GM19035 (cell line): ENCODE measurements at regions not wholly inside any gene's neighbourhood (a gene's known extent, or its start where the extent isn't known, plus 50 kb on each side); places are given as distances from the start of the nearest gene placed in this dataset.
"Not testable (repeated sequence)": the region's sequence is repeated elsewhere in the genome, so short reads cannot be mapped to it uniquely, and the experiment has no call there.

Source experiments
- ATAC-seq: cut with Tn5 transposase; IDR thresholded peaks from one replicate; pipeline ENCODE4 v1.9.1; 2021; ENCODE audit not compliant: unreplicated experiment

GRCh38 chr9:115766370-115766955, 387.1 kb upstream of the PAPPA start:
- no peak for ATAC-seq

GRCh38 chr9:115770521-115770920, 383.1 kb upstream of the PAPPA start:
- ATAC-seq: no peak

- no peak for ATAC-seq
Measured at GRCh38 chr9:115775659-115776058, 377.9 kb upstream of the PAPPA start.

GRCh38 chr9:115777610-115778009, 376.0 kb upstream of the PAPPA start:
- no peak for ATAC-seq

GRCh38 chr9:115781070-115781736, 372.4 kb upstream of the PAPPA start:
- no peak for ATAC-seq

- no peak for ATAC-seq
Measured at GRCh38 chr9:115786321-115786720, 367.3 kb upstream of the PAPPA start.

- ATAC-seq: no peak
Measured at GRCh38 chr9:115790520-115790919, 363.1 kb upstream of the PAPPA start.

- ATAC-seq: no peak
Measured at GRCh38 chr9:115794921-115795475, 358.6 kb upstream of the PAPPA start.

GRCh38 chr9:115799734-115800133, 353.9 kb upstream of the PAPPA start:
- no peak for ATAC-seq

- no peak for ATAC-seq
Measured at GRCh38 chr9:115804206-115804605, 349.4 kb upstream of the PAPPA start.

GRCh38 chr9:115808108-115808507, 345.5 kb upstream of the PAPPA start:
- ATAC-seq: no peak

GRCh38 chr9:115808695-115809094, 344.9 kb upstream of the PAPPA start:
- no peak for ATAC-seq

GRCh38 chr9:115810166-115810565, 343.4 kb upstream of the PAPPA start:
- ATAC-seq: no peak

GRCh38 chr9:115814081-115814480, 339.5 kb upstream of the PAPPA start:
- ATAC-seq: no peak

- ATAC-seq: no peak
Measured at GRCh38 chr9:115815786-115816185, 337.8 kb upstream of the PAPPA start.

GRCh38 chr9:115818651-115819050, 334.9 kb upstream of the PAPPA start:
- ATAC-seq: not testable (repeated sequence)

GRCh38 chr9:115832031-115832430, 321.6 kb upstream of the PAPPA start:
- no peak for ATAC-seq

GRCh38 chr9:115837618-115838017, 316.0 kb upstream of the PAPPA start:
- ATAC-seq: no peak

GRCh38 chr9:115838417-115838816, 315.2 kb upstream of the PAPPA start:
- no peak for ATAC-seq

GRCh38 chr9:115844433-115844832, 309.2 kb upstream of the PAPPA start:
- not testable (repeated sequence) for ATAC-seq

GRCh38 chr9:115845648-115846312, 307.8 kb upstream of the PAPPA start:
- no peak for ATAC-seq

GRCh38 chr9:115847216-115847615, 306.4 kb upstream of the PAPPA start:
- no peak for ATAC-seq
